ENCODE measurements at regions not wholly inside any gene's neighbourhood (a gene's known extent, or its start where the extent isn't known, plus 50 kb on each side); places are given as distances from the start of the nearest gene placed in this dataset.

DNA sequence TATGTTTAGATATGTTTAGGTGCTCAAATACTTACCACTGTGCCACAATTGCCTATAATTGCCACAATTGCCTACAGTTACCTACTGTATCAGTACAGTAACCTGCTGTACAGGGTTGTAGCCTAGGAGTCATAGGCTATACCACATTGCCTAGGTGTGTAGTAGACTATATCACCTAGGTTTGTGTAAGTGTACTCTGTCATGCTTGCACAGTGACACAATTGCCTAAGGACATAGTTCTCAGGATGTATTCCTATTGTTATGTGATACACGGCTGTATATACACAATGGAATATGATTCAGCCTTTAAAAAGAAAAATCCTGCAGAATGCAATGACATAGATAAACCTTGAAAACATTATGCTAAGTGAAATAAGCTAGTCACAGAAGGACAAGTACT, 264.8 kb downstream of the RAP2B start:
- no peak overlapping the region for H3K4me2 ChIP-seq
- TF ChIP-seq Cebpa-rat (IDR thresholded peaks at IDR 0.05): no peak
- H3K27ac ChIP-seq: no peak overlapping the region
- no peaks in the 10 kb centered on the region for H3K27me3 ChIP-seq
- no peaks in the 10 kb centered on the region for H4K20me1 ChIP-seq
- H3K36me3 ChIP-seq: no peaks in the 10 kb centered on the region
- no peak overlapping the region for H3K4me3 ChIP-seq
- H3K4me1 ChIP-seq: no peaks in the 10 kb centered on the region
- no peak overlapping the region for H3K9ac ChIP-seq
- H3K9me3 ChIP-seq: peaks cover 27% of the 10 kb centered on the region

DNA sequence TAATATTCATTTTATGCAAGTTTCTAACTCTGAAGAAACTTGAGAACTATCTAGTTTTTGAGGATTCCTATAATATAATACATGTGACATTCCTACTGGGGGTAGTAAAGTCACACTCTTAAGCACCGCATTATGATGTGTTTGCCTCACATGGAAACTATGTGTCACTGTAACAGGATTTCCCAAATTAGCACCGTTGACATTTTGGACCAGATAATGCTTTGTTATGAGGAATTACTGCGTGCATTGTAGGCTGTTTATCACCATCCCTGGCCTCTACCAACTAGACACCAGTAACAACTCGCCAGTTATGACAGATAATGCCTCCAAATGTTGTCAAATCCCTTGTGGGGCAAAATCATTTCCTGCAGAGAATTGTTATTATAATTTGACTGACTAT, 267.8 kb downstream of the RAP2B start:
- TF ChIP-seq Cebpa-rat (IDR thresholded peaks at IDR 0.05): no peak
- no peaks in the 10 kb centered on the region for H4K20me1 ChIP-seq
- no peaks in the 10 kb centered on the region for H3K27me3 ChIP-seq
- no peaks in the 10 kb centered on the region for H3K9me3 ChIP-seq
- no peaks in the 10 kb centered on the region for H3K4me1 ChIP-seq
- H3K9ac ChIP-seq: no peak overlapping the region
- no peak overlapping the region for H3K4me3 ChIP-seq
- no peak overlapping the region for H3K27ac ChIP-seq
- no peaks in the 10 kb centered on the region for H3K36me3 ChIP-seq
- H3K4me2 ChIP-seq: no peak overlapping the region

DNA sequence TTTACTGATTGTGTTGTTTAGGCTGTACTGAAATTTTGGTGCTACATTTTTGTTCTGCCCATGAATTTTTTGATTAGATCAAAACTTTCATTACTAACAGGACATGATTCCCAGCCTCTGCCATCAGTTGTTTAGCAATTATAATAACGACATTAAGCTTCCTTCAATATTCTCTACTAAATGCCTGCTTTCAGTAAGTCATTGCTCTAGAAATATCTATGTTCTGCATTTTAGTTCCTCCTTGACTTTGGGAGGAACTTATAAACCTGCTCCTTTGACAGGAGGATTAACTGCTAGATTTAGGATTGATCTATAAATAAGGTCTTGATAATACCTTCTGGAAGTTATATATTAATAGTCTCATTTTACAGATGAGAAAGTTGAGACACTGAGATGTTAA, 269.1 kb downstream of the RAP2B start:
- Histone ChIP-seq H3K27me3 (no peaks in the 10 kb centered on the region), H3K4me1 (no peaks in the 10 kb centered on the region), H3K4me2 (no peak overlapping the region), H3K36me3 (no peaks in the 10 kb centered on the region), H3K9me3 (no peaks in the 10 kb centered on the region), H3K9ac (no peak overlapping the region), H3K4me3 (no peak overlapping the region), H4K20me1 (no peaks in the 10 kb centered on the region), H3K27ac (no peak overlapping the region)
- no peak for TF ChIP-seq Cebpa-rat (IDR thresholded peaks at IDR 0.05)

DNA sequence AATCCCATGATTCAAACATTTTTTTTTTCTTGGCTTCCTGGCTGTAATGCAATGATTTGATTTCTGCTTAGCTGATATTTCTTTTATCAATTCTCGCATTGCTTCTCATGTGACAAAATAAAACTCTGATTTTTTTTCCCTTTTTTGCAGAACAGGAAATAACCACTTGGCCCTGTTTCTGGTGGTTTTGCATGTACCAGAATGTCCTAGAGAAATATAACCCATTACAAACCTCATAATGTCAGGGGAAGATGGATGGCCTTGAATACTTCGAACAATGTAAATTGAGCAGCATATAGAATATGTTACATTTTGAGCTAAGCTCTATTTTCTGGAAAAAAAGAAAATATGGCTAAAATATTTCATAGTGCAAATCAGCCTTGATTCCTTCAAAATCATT, 275.6 kb downstream of the RAP2B start:
- TF ChIP-seq Cebpa-rat (IDR thresholded peaks at IDR 0.05): no peak
- H3K36me3 ChIP-seq: no peaks in the 10 kb centered on the region

DNA sequence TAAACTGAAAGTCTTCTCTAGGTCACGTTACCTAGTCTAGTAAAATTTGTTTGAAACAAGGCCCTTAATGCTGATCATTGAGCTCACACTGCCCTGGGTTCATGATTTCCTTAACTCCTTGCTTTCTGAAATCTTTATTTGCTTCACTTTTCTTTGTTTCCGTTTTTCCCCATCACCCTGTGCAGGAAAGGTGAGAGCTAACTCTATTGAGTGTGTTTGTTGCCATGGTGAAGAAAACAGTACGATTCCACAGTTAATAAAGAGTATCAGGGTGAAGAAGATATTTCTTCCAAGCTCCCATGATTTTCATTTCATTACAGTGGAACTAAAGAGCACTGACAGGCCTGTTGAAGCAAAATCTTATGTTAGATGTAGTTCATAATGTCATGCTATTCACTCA, 276.2 kb downstream of the RAP2B start:
- Histone ChIP-seq H4K20me1 (no peaks in the 10 kb centered on the region), H3K4me1 (no peaks in the 10 kb centered on the region), H3K36me3 (no peaks in the 10 kb centered on the region), H3K4me2 (no peak overlapping the region), H3K9me3 (no peaks in the 10 kb centered on the region), H3K4me3 (no peak overlapping the region), H3K27ac (no peak overlapping the region), H3K9ac (no peak overlapping the region), H3K27me3 (no peaks in the 10 kb centered on the region)
- TF ChIP-seq Cebpa-rat (IDR thresholded peaks at IDR 0.05): no peak

More for the DNA sequence above, 275.6 kb downstream of the RAP2B start:
- no peak overlapping the region for H3K27ac ChIP-seq
- H4K20me1 ChIP-seq: no peaks in the 10 kb centered on the region
- H3K9ac ChIP-seq: no peak overlapping the region
- H3K4me2 ChIP-seq: no peak overlapping the region
- no peaks in the 10 kb centered on the region for H3K27me3 ChIP-seq
- no peaks in the 10 kb centered on the region for H3K4me1 ChIP-seq
- no peaks in the 10 kb centered on the region for H3K9me3 ChIP-seq
- no peak overlapping the region for H3K4me3 ChIP-seq

DNA sequence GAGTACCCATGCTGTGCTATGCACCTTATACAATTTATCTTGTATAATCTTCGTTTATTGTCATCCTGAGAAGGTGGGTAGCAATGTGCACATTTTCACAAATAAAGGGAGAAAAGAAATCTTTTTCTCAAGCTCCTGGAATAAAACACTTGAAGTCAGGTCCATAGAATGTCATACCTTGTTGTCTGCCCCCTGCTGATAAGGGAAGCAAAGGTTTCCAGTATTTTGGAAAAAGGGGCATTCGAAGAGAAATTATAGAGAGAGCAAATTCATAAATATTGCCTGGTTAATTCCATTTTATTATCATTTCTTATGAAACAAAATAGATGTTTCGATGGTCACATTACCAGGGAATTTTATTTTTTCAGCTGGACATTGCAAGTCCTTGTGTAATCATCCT, 277.8 kb downstream of the RAP2B start:
- Histone ChIP-seq H3K36me3 (no peaks in the 10 kb centered on the region), H3K27me3 (no peaks in the 10 kb centered on the region), H3K4me1 (no peaks in the 10 kb centered on the region), H3K4me3 (no peak overlapping the region), H3K27ac (no peak overlapping the region), H4K20me1 (no peaks in the 10 kb centered on the region), H3K4me2 (no peak overlapping the region), H3K9me3 (no peaks in the 10 kb centered on the region), H3K9ac (no peak overlapping the region)
- TF ChIP-seq Cebpa-rat (IDR thresholded peaks at IDR 0.05): no peak

DNA sequence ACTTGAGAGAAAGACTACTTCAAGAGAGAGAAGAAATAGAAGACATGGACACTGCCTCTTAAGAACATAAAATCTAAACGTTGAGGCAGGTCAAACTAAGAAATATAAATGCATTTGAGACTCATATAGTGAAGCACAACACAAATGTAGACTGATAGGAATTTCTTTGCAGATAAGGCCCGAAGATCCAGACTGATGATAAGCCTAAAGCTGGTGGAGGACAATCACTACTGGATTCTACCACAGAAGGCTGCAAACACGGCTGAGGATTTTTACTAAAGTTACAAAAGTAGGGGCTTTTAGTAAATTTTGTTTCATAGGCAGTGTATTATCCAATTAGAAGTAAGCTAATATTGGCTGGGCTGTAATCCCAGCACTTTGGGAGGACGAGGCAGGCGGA, 278.3 kb downstream of the RAP2B start:
- Histone ChIP-seq H3K9me3 (no peaks in the 10 kb centered on the region), H3K4me1 (no peaks in the 10 kb centered on the region), H3K27me3 (no peaks in the 10 kb centered on the region), H3K4me2 (no peak overlapping the region), H3K36me3 (no peaks in the 10 kb centered on the region), H4K20me1 (no peaks in the 10 kb centered on the region), H3K27ac (no peak overlapping the region), H3K4me3 (no peak overlapping the region), H3K9ac (no peak overlapping the region)
- TF ChIP-seq Cebpa-rat (IDR thresholded peaks at IDR 0.05): no peak

DNA sequence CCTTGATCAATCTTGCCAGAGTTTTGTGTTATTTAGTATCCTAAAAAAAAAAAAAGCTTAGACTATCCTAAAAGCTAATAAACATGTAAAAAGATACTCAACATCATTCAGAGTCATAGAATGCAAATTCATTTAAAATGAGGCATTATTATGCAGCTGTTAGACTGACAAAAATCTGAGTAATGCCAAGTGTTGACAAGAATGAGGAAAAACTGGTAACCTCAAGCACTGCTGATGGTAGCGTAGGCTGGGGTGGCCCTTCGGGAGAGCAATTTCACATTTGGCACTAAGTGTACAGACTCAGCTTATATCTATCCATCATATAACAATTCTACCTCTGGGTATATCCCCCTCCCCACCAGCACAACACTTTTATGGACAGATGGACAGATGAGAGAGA, 280.4 kb downstream of the RAP2B start:
- Histone ChIP-seq H3K27ac (no peak overlapping the region), H3K27me3 (no peaks in the 10 kb centered on the region), H4K20me1 (no peaks in the 10 kb centered on the region), H3K4me3 (no peak overlapping the region), H3K4me1 (no peaks in the 10 kb centered on the region), H3K4me2 (no peak overlapping the region), H3K36me3 (no peaks in the 10 kb centered on the region), H3K9ac (no peak overlapping the region), H3K9me3 (no peaks in the 10 kb centered on the region)
- no peak for TF ChIP-seq Cebpa-rat (IDR thresholded peaks at IDR 0.05)

DNA sequence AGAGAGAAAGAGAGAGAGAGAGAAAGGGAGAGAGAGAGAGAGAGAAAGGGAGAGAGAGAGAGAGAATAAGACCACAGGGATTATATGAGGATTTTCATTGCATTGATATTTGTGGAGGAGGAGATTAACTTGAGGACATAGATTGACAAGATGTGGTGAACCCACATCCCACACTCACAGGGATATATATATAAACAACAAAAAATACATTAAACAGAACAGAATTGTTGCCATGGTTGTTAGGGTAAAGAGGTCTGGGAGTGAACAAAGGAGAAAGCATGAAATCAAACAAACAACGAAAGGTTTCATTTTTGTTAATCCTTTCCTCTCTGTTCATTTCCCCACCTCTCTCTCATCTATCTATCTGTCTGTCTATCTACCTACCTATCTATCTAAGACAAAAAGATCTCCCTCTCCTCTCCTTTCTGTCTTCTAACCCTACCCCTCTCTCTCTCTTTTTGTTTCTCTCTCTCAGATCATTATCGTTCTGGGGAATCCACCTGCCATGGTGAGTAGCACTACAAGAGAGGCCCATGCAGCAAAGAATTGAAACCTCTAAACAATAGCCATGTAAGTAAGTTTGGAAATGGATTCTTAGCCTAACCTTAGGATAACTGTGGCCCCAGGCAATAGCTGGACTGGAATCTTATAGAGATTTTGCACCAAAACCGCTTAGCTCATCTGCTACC, 280.9 kb downstream of the RAP2B start:
- no peak overlapping the region for H3K9ac ChIP-seq
- H3K4me2 ChIP-seq: no peak overlapping the region
- H3K27ac ChIP-seq: no peak overlapping the region
- no peaks in the 10 kb centered on the region for H3K27me3 ChIP-seq
- H3K36me3 ChIP-seq: no peaks in the 10 kb centered on the region
- H3K4me1 ChIP-seq: no peaks in the 10 kb centered on the region
- no peak for TF ChIP-seq Cebpa-rat (IDR thresholded peaks at IDR 0.05)
- H3K4me3 ChIP-seq: no peak overlapping the region
- H3K9me3 ChIP-seq: no peaks in the 10 kb centered on the region
- no peaks in the 10 kb centered on the region for H4K20me1 ChIP-seq

DNA sequence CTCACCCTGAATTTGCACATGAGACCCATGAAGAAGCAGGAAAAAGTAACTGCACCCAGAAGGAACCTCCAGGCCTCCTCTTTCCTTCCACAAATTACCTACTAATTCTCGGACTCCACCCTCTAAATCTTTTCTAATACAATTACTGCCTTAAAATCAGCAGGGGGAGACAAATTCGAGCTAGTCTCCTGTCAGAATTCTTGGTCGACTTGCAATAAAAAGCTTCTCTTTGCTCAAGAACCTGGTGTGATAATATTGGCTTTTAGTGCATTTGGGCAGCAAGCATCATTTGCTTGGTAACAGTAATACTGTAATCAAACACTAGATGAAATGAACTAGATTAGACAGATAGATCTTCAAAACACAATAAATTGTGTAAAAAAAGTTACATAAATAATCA, 281.9 kb downstream of the RAP2B start:
- H4K20me1 ChIP-seq: no peaks in the 10 kb centered on the region
- H3K36me3 ChIP-seq: no peaks in the 10 kb centered on the region
- H3K4me1 ChIP-seq: no peaks in the 10 kb centered on the region
- H3K9me3 ChIP-seq: no peaks in the 10 kb centered on the region
- no peak overlapping the region for H3K4me2 ChIP-seq
- TF ChIP-seq Cebpa-rat (IDR thresholded peaks at IDR 0.05): no peak
- no peak overlapping the region for H3K9ac ChIP-seq
- H3K27me3 ChIP-seq: no peaks in the 10 kb centered on the region
- no peak overlapping the region for H3K27ac ChIP-seq
- no peak overlapping the region for H3K4me3 ChIP-seq

DNA sequence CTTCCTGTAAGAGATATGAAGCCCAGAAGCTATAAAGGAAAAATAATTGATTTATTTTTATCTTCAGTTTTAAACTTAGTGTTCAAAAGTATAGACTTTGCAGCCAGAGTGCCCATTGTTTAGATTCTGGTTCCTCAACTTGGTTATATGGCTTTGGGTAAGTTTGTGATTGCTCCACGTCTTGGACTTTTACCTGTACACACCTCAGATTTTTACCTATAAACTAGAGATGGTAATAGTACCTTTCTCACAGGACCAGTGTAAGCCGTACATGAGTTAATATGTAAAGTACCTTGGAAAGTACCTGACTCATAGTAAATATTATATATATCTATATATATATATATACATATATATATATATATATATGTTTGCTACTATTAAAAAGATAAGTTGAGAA, 283.8 kb downstream of the RAP2B start:
- H3K9me3 ChIP-seq: no peaks in the 10 kb centered on the region
- no peaks in the 10 kb centered on the region for H3K27me3 ChIP-seq
- H3K27ac ChIP-seq: no peak overlapping the region
- no peak for TF ChIP-seq Cebpa-rat (IDR thresholded peaks at IDR 0.05)
- no peak overlapping the region for H3K4me2 ChIP-seq
- no peaks in the 10 kb centered on the region for H4K20me1 ChIP-seq
- no peaks in the 10 kb centered on the region for H3K36me3 ChIP-seq
- H3K4me3 ChIP-seq: no peak overlapping the region
- no peak overlapping the region for H3K9ac ChIP-seq
- no peaks in the 10 kb centered on the region for H3K4me1 ChIP-seq

Measured in BLaER1 (cell line).